H1 (cell line): ENCODE measurements at regions not wholly inside any gene's neighbourhood (a gene's known extent, or its start where the extent isn't known, plus 50 kb on each side); places are given as distances from the start of the nearest gene placed in this dataset.

Experiments
- CTCF ChIA-PET: fragments of 300-600 bp; sonication (Branson Sonifier 250); formaldehyde crosslinking; loops from one replicate; lab custom pipeline; 2021; ENCODE audit not compliant: partially characterized antibody; lab: Charles Lee
- POLR2A ChIA-PET: fragments of 300-600 bp; sonication (Branson Sonifier 250); formaldehyde crosslinking; loops from one replicate; lab custom pipeline; 2021; ENCODE audit warnings: inconsistent platforms; ENCODE audit not compliant: partially characterized antibody; lab: Charles Lee
- DNase-seq, 2 experiments: peaks; one replicate each; pipeline versions ENCODE4 v3.0.0 to v3.0.0-alpha.2; 2010 to 2022; ENCODE audit warnings: low spot score in 2 of 2, low read depth in 1 of 2, mixed read lengths in 1 of 2
- FAIRE-seq: peaks from 2 replicates; lab custom pipeline; 2011; peaks lifted over from hg19 to GRCh38; lab: Jason Lieb, UNC
- H2AFZ ChIP-seq: 2 replicates; pipeline ENCODE4 v1.8.1; 2012; ENCODE audit warnings: low read length, inconsistent platforms
- H2AK5ac ChIP-seq: 2 replicates; pipeline ENCODE4 v1.6.1; 2013; ENCODE audit warnings: low read depth, low read length
- H2BK120ac ChIP-seq: replicated peaks from 2 replicates; pipeline ENCODE3; 2013; ENCODE audit warnings: low read depth, low read length, inconsistent platforms
- H2BK12ac ChIP-seq: 2 replicates; pipeline ENCODE4 v1.6.1; 2013; ENCODE audit warnings: low read depth, low read length
- H2BK15ac ChIP-seq: 2 replicates; pipeline ENCODE4 v1.6.1; 2013; ENCODE audit warnings: low read length
- H2BK20ac ChIP-seq: 2 replicates; pipeline ENCODE4 v1.6.1; 2013; ENCODE audit warnings: low read length
- H2BK5ac ChIP-seq: 2 replicates; pipeline ENCODE4 v1.6.1; 2013; ENCODE audit warnings: low read depth, low read length
- H3K14ac ChIP-seq: 2 replicates; pipeline ENCODE4 v1.6.1; 2013; ENCODE audit warnings: inconsistent platforms; ENCODE audit not compliant: insufficient read length
- H3K18ac ChIP-seq: 2 replicates; pipeline ENCODE4 v1.6.1; 2013; ENCODE audit warnings: low read length; ENCODE audit errors: extremely low read depth
- H3K23ac ChIP-seq: 2 replicates; pipeline ENCODE4 v1.6.1; 2013; ENCODE audit warnings: inconsistent platforms; ENCODE audit not compliant: insufficient read length
- H3K23me2 ChIP-seq: 2 replicates; pipeline ENCODE4 v1.6.1; 2013; ENCODE audit warnings: low read depth, low read length
- H3K27ac ChIP-seq: 2 replicates; pipeline ENCODE4 v1.6.1; 2011; ENCODE audit warnings: low read depth, low read length, inconsistent platforms
- H3K27me3 ChIP-seq, 4 experiments: replicated peaks in 1 of 4; 1 replicate in 1 of 4; 2 replicates in 3 of 4; pipeline versions ENCODE4 v1.6.1 to v1.8.1; 2011 to 2013; ENCODE audit warnings: low read length in 3 of 4, mild to moderate bottlenecking in 3 of 4, inconsistent platforms in 2 of 4, mixed read lengths in 2 of 4, moderate library complexity in 1 of 4; ENCODE audit not compliant: control insufficient read depth in 3 of 4, insufficient read depth in 3 of 4; ENCODE audit errors: extremely low read depth in 1 of 4
- H3K36me3 ChIP-seq, 4 experiments: 2 replicates each; pipeline versions ENCODE4 v1.6.1 to v1.8.1; 2011 to 2013; ENCODE audit warnings: mild to moderate bottlenecking in 4 of 4, low read length in 3 of 4, moderate library complexity in 2 of 4, control low read depth in 1 of 4, inconsistent platforms in 1 of 4; ENCODE audit not compliant: insufficient read depth in 4 of 4, control insufficient read depth in 2 of 4
- H3K4ac ChIP-seq: replicated peaks from 2 replicates; pipeline ENCODE3; 2013; ENCODE audit warnings: low read length, low read depth, mixed read lengths, inconsistent platforms; ENCODE audit not compliant: insufficient read length
- H3K4me1 ChIP-seq, 4 experiments: replicated peaks in 1 of 4; 1 replicate in 1 of 4; 2 replicates in 3 of 4; pipeline versions ENCODE4 v1.6.1 to v1.8.1; 2011 to 2013; ENCODE audit warnings: low read length in 3 of 4, inconsistent platforms in 2 of 4, mixed read lengths in 1 of 4; ENCODE audit not compliant: insufficient read depth in 4 of 4, control insufficient read depth in 3 of 4
- H3K4me2 ChIP-seq, 2 experiments: 2 replicates each; pipeline versions ENCODE4 v1.6.1 to v1.8.1; 2011 to 2013; ENCODE audit warnings: low read depth in 2 of 2, low read length in 2 of 2, control low read depth in 1 of 2, inconsistent platforms in 1 of 2, mild to moderate bottlenecking in 1 of 2; ENCODE audit not compliant: insufficient read depth in 1 of 2
- H3K4me3 ChIP-seq, 4 experiments: fragments of 200-600, 300-600 bp in 1 of 4; sonication (generic), shearing (Covaris generic), sonication (Bioruptor Twin) in 1 of 4; 2 replicates each; pipeline versions ENCODE4 v1.5.1 to v1.8.1; 2011 to 2016; ENCODE audit warnings: low read length in 4 of 4, low read depth in 3 of 4, control low read depth in 2 of 4, inconsistent platforms in 2 of 4, mild to moderate bottlenecking in 2 of 4, mixed read lengths in 1 of 4, moderate library complexity in 1 of 4; ENCODE audit not compliant: insufficient read depth in 2 of 4; ENCODE audit errors: extremely low read depth in 1 of 4
- H3K56ac ChIP-seq: replicated peaks from 2 replicates; pipeline ENCODE3; 2013; ENCODE audit warnings: low read depth, mild to moderate bottlenecking, mixed read lengths, low read length, inconsistent platforms; ENCODE audit not compliant: insufficient read length
- H3K79me1 ChIP-seq: 2 replicates; pipeline ENCODE4 v1.6.1; 2013; ENCODE audit warnings: low read depth, low read length, control low read depth
- H3K79me2 ChIP-seq, 2 experiments: 2 replicates each; pipeline versions ENCODE4 v1.6.1 to v1.8.1; 2012 to 2013; ENCODE audit warnings: low read length in 2 of 2, mild to moderate bottlenecking in 2 of 2, inconsistent platforms in 1 of 2; ENCODE audit not compliant: insufficient read depth in 2 of 2, control insufficient read depth in 1 of 2
- H3K9ac ChIP-seq, 4 experiments: replicated peaks in 1 of 4; 1 replicate in 1 of 4; 2 replicates in 3 of 4; pipeline versions ENCODE4 v1.6.1 to v1.8.1; 2011 to 2013; ENCODE audit warnings: low read depth in 3 of 4, low read length in 3 of 4, control low read depth in 2 of 4, mild to moderate bottlenecking in 2 of 4, moderate library complexity in 2 of 4, inconsistent platforms in 1 of 4; ENCODE audit errors: extremely low read depth in 1 of 4
- H3K9me3 ChIP-seq, 2 experiments: 2 replicates each; pipeline versions ENCODE4 v1.6.1 to v1.8.1; 2012 to 2013; ENCODE audit warnings: mild to moderate bottlenecking in 2 of 2, moderate library complexity in 2 of 2, control low read depth in 1 of 2, inconsistent platforms in 1 of 2, low read depth in 1 of 2, low read length in 1 of 2, mixed read lengths in 1 of 2; ENCODE audit not compliant: insufficient read depth in 2 of 2
- H4K20me1 ChIP-seq, 2 experiments: replicated peaks in 1 of 2; 2 replicates each; pipeline versions ENCODE3 to v1.8.1; 2011 to 2013; ENCODE audit warnings: inconsistent platforms in 2 of 2, low read length in 2 of 2, mild to moderate bottlenecking in 1 of 2; ENCODE audit not compliant: insufficient read depth in 2 of 2, control insufficient read depth in 1 of 2
- H4K5ac ChIP-seq: 2 replicates; pipeline ENCODE4 v1.6.1; 2013; ENCODE audit warnings: low read length, low read depth, mixed read lengths, inconsistent platforms; ENCODE audit not compliant: insufficient read length
- H4K8ac ChIP-seq: 2 replicates; pipeline ENCODE4 v1.8.0; 2013; ENCODE audit warnings: mild to moderate bottlenecking, moderate library complexity, low read length, inconsistent platforms; ENCODE audit not compliant: insufficient read depth; ENCODE audit errors: extremely low read depth
- H4K91ac ChIP-seq: replicated peaks from 2 replicates; pipeline ENCODE3; 2013; ENCODE audit warnings: low read length, mixed read lengths, inconsistent platforms; ENCODE audit not compliant: insufficient read length
- CBX5 ChIP-seq: fragments of 300-800, 300-1000 bp; sonication (generic); IDR thresholded peaks from 2 replicates; pipeline ENCODE4 v1.7.1; 2016; ENCODE audit warnings: antibody characterized with exemption, low read length, low read depth
- RBBP5 ChIP-seq: IDR thresholded peaks from 2 replicates; pipeline ENCODE4 v1.7.1; 2012; ENCODE audit warnings: low read depth, mild to moderate bottlenecking, inconsistent platforms, low read length, moderate library complexity, borderline replicate concordance
- SIN3A ChIP-seq, 2 experiments: IDR thresholded peaks in 1 of 2; conservative IDR thresholded peaks in 1 of 2; 2 replicates each; pipeline ENCODE4 v1.6.1; 2011 to 2012; ENCODE audit warnings: low read length in 2 of 2, improper control_type of control experiment in 1 of 2, low read depth in 1 of 2, mild to moderate bottlenecking in 1 of 2
- SP4 ChIP-seq: IDR thresholded peaks from 2 replicates; pipeline ENCODE4 v1.6.1; 2012; ENCODE audit warnings: low read length, inconsistent platforms
- WGBS, 2 experiments: shearing (Covaris generic) in 1 of 2; methylation state at CpG; one replicate each; pipeline versions ENCODE4 v1.1.6 to v1.1.7; 2013 to 2015; ENCODE audit warnings: low lambda C conversion rate in 2 of 2, mixed read lengths in 2 of 2, inconsistent platforms in 1 of 2, low coverage in 1 of 2, missing lambda C conversion rate in 1 of 2; ENCODE audit not compliant: insufficient replicate concordance in 2 of 2, insufficient coverage in 1 of 2, insufficient read length in 1 of 2; ENCODE audit errors: extremely low coverage in 1 of 2, missing lambda C conversion rate in 1 of 2; 5-methylcytosine and 5-hydroxymethylcytosine counted together
- TF ChIP-seq, protein P1 (sequence below), 3 experiments: IDR thresholded peaks; 1 replicate in 2 of 3; 2 replicates in 1 of 3; pipeline versions ENCODE4 v1.5.1 to v1.6.1; 2011; ENCODE audit warnings: low read length in 3 of 3, mild to moderate bottlenecking in 3 of 3, inconsistent platforms in 2 of 3, low read depth in 1 of 3, moderate library complexity in 1 of 3; ENCODE audit not compliant: insufficient read depth in 1 of 3; ENCODE audit errors: control extremely low read depth in 1 of 3

DNA sequence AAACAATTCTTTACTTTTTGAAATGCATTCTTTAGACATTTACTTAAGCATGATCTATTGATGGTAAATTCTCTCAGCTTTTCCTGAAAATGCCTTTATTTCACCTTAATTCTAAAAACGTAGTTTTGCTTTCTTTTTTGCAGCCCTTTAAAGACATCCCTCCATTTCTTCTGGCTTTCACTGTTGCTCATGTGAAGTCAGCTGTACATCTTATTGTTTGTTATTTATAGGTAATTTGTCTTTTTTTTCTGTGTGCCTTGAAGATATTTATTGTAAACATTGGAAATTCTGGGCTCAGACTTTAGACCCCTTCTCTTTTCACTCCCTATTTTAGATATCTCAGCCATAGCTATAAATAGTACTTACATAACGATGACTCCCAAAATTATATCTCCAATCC is 70.4 kb downstream of the IFNG start:
- Histone ChIP-seq H4K91ac (no peak overlapping the region), H2BK15ac (no peak overlapping the region), H3K9me3 (peaks cover 0 to 11% of the 10 kb centered on the region in 2 experiments; a peak in 3 of 4 replicates), H4K20me1 (no peaks in the 10 kb centered on the region), H3K9ac (no peak overlapping the region), H2AFZ (no peak overlapping the region), H3K4me2 (no peak overlapping the region), H3K23ac (no peak overlapping the region), H3K4me3 (no peak overlapping the region), H3K79me1 (no peaks in the 10 kb centered on the region), H3K27ac (no peak overlapping the region), H3K18ac (no peak overlapping the region), H3K56ac (no peak overlapping the region), H3K4ac (no peak overlapping the region), H4K5ac (no peak overlapping the region), H2BK5ac (no peak overlapping the region), H2AK5ac (no peak overlapping the region), H3K23me2 (no peaks in the 10 kb centered on the region), H3K4me1 (no peaks in the 10 kb centered on the region), H2BK12ac (no peak overlapping the region), H2BK120ac (no peak overlapping the region), H3K79me2 (no peaks in the 10 kb centered on the region), H4K8ac (no peak overlapping the region), H2BK20ac (no peak overlapping the region), H3K36me3 (no peaks in the 10 kb centered on the region), H3K14ac (no peak overlapping the region), H3K27me3 (no peaks in the 10 kb centered on the region)
- 77% methylated on average over 2 of the region's 2 CpGs; no CpG with 5 or more reads in 1 of the 2 experiments for WGBS, 2 experiments
- DNase-seq = no peak
- CTCF ChIA-PET = interaction anchor here (0.7 kb wide), 1 partner anchor 228 kb away, joined by 3 read pairs; no protein-coding TSS in a partner anchor
- POLR2A ChIA-PET = no interaction called here
- FAIRE-seq = no peak
- TF ChIP-seq SP4 (no peak), SIN3A (conservative IDR thresholded peaks at IDR 0.05 in 1 of 2, IDR thresholded peaks at IDR 0.05 in 1 of 2; ENCODE audit: low read depth in 1 of 2, low read length in 2 of 2) (no peak), CBX5 (no peak), RBBP5 (no peak)
- TF ChIP-seq, protein P1, sequence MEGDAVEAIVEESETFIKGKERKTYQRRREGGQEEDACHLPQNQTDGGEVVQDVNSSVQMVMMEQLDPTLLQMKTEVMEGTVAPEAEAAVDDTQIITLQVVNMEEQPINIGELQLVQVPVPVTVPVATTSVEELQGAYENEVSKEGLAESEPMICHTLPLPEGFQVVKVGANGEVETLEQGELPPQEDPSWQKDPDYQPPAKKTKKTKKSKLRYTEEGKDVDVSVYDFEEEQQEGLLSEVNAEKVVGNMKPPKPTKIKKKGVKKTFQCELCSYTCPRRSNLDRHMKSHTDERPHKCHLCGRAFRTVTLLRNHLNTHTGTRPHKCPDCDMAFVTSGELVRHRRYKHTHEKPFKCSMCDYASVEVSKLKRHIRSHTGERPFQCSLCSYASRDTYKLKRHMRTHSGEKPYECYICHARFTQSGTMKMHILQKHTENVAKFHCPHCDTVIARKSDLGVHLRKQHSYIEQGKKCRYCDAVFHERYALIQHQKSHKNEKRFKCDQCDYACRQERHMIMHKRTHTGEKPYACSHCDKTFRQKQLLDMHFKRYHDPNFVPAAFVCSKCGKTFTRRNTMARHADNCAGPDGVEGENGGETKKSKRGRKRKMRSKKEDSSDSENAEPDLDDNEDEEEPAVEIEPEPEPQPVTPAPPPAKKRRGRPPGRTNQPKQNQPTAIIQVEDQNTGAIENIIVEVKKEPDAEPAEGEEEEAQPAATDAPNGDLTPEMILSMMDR (IDR thresholded peaks at IDR 0.05; ENCODE audit: control extremely low read depth in 1 of 3, insufficient read depth in 1 of 3, low read depth in 1 of 3, low read length in 3 of 3) = no peak
